Activated CD8-positive, alpha-beta memory T cell treated with anti-CD3 and anti-CD28 coated beads, Interleukin-2, amount 50 U/mL, for 24 hours (primary cell): ENCODE measurements at regions not wholly inside any gene's neighbourhood (a gene's known extent, or its start where the extent isn't known, plus 50 kb on each side); places are given as distances from the start of the nearest gene placed in this dataset.

Experiments used
- DNase-seq: peaks from one replicate; pipeline ENCODE4 v3.0.0-alpha.2; 2020; ENCODE audit errors: extremely low read depth

- DNase-seq = no peak
Measured at GRCh38 chr17:15109608-15110007, 155.5 kb downstream of the PMP22 start.

- DNase-seq = no peak
Measured at GRCh38 chr17:15108992-15109391, 156.1 kb downstream of the PMP22 start.

- no peak for DNase-seq
Measured at GRCh38 chr17:15106540-15106939, 158.6 kb downstream of the PMP22 start.

GRCh38 chr17:15103785-15104184 lies 161.3 kb downstream of the PMP22 start:
- DNase-seq = no peak

- no peak for DNase-seq
Measured at GRCh38 chr17:15101175-15101574, 164.0 kb downstream of the PMP22 start.

GRCh38 chr17:15096511-15096910 lies 168.6 kb downstream of the PMP22 start:
- DNase-seq = no peak

GRCh38 chr17:15095935-15096334 lies 169.2 kb downstream of the PMP22 start:
- DNase-seq = no peak

- no peak for DNase-seq
Measured at GRCh38 chr17:15092762-15093161, 172.4 kb downstream of the PMP22 start.

- no peak for DNase-seq
Measured at GRCh38 chr17:15092261-15092660, 172.9 kb downstream of the PMP22 start.

GRCh38 chr17:15091825-15092224 lies 173.3 kb downstream of the PMP22 start:
- DNase-seq = no peak

GRCh38 chr17:15090533-15090932 lies 174.6 kb downstream of the PMP22 start:
- DNase-seq = no peak

- DNase-seq = no peak
Measured at GRCh38 chr17:15087946-15088345, 177.2 kb downstream of the PMP22 start.

- DNase-seq = no peak
Measured at GRCh38 chr17:15086776-15087295, 178.3 kb downstream of the PMP22 start.

GRCh38 chr17:15085890-15086677 lies 179.0 kb downstream of the PMP22 start:
- DNase-seq = no peak

GRCh38 chr17:15083225-15083624 lies 181.9 kb downstream of the PMP22 start:
- DNase-seq = no peak

GRCh38 chr17:15081008-15081407 lies 184.1 kb downstream of the PMP22 start:
- DNase-seq = no peak

GRCh38 chr17:15078570-15078969 lies 186.6 kb downstream of the PMP22 start:
- no peak for DNase-seq

GRCh38 chr17:15076991-15077663 lies 188.0 kb downstream of the PMP22 start:
- no peak for DNase-seq

GRCh38 chr17:15051933-15052332 lies 213.2 kb downstream of the PMP22 start:
- DNase-seq = no peak

- no peak for DNase-seq
Measured at GRCh38 chr17:15049795-15050160, 215.3 kb downstream of the PMP22 start.

GRCh38 chr17:15048933-15049794 lies 216.0 kb downstream of the PMP22 start:
- DNase-seq = no peak

- no peak for DNase-seq
Measured at GRCh38 chr17:15048381-15048780, 216.7 kb downstream of the PMP22 start.
